ENCODE measurements at regions not wholly inside any gene's neighbourhood (a gene's known extent, or its start where the extent isn't known, plus 50 kb on each side); places are given as distances from the start of the nearest gene placed in this dataset.

DNA sequence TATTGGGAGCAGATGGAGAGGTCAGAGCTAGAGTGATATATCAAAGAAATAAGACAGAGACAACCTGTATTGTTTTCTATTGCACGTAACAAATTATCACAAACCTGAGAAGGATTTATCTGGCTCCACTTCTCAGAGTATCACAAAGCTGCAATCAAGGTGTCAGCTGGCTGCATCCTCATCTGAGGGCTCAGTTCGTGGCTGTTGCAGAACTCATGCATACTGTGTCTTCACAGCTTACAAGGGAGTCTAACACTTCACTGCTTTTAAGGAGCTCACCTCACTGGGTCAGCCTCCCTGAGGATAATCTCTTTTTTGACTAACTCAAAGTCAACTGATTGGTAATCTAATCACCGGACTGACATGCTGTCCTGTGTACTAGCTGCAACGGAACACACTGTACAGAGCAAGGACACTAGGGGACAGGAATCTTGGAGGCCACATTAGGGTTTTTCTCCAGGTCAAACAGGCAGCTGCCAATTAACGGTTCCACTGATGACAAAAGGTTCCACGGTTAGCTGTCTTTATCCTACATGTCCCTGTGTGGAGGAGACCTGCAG lies 1006.8 kb upstream of the SEMA6D start:
- in situ Hi-C loops (cut with HindIII; ENCODE audit: extremely low pct_ligation_motif_present, low pct_unique_long_range_greater_than_20kb) (no loop called here), intact Hi-C loops (cut with micrococcal nuclease; ENCODE audit: unreplicated experiment) (no loop called here)
- Histone ChIP-seq H3K27me3 (ENCODE audit: control insufficient read depth in 1 of 2, insufficient read depth in 2 of 2, low read length in 2 of 2) (no peaks in the 10 kb centered on the region), H3K27ac (ENCODE audit: extremely low read length, insufficient read depth, low read length) (no peak overlapping the region), H3K9me3 (ENCODE audit: low read length) (peaks cover 86% of the 10 kb centered on the region), H3K4me3 (replicated peaks in 1 of 3; ENCODE audit: insufficient read depth in 1 of 3, low read depth in 2 of 3, low read length in 3 of 3) (no peak overlapping the region), H3K9ac (ENCODE audit: insufficient read depth, low read depth, low read length) (no peak overlapping the region), H3K79me2 (ENCODE audit: insufficient read depth, low read length) (no peaks in the 10 kb centered on the region), H3K36me3 (replicated peaks in 1 of 2; ENCODE audit: control insufficient read depth in 1 of 2, insufficient read depth in 2 of 2, low read length in 2 of 2) (no peaks in the 10 kb centered on the region), H4K20me1 (ENCODE audit: insufficient read depth, low read length) (no peaks in the 10 kb centered on the region), H2AFZ (ENCODE audit: low read length) (no peak overlapping the region), H3K4me2 (ENCODE audit: low read depth, low read length) (no peak overlapping the region), H3K4me1 (ENCODE audit: insufficient read depth, low read length) (no peaks in the 10 kb centered on the region)
- CTCF ChIA-PET (ENCODE audit: low intra/inter-chr PET ratio, low total read pairs) = no interaction called here
- FAIRE-seq (no peak), ATAC-seq (no peak), DNase-seq (ENCODE audit: low spot score) (no peak)
- WGBS (ENCODE audit: low lambda C conversion rate) = 3% methylated on average over 6 of the region's 6 CpGs
- no peak for TF ChIP-seq ZNF460 (CRISPR knock-in tag; IDR thresholded peaks at IDR 0.05; ENCODE audit: borderline replicate concordance)
- TF ChIP-seq TOPORS (CRISPR knock-in tag; IDR thresholded peaks at IDR 0.05) = no peak
- TF ChIP-seq, protein P1, sequence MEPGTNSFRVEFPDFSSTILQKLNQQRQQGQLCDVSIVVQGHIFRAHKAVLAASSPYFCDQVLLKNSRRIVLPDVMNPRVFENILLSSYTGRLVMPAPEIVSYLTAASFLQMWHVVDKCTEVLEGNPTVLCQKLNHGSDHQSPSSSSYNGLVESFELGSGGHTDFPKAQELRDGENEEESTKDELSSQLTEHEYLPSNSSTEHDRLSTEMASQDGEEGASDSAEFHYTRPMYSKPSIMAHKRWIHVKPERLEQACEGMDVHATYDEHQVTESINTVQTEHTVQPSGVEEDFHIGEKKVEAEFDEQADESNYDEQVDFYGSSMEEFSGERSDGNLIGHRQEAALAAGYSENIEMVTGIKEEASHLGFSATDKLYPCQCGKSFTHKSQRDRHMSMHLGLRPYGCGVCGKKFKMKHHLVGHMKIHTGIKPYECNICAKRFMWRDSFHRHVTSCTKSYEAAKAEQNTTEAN (CRISPR knock-in tag; conservative IDR thresholded peaks at IDR 0.05) = no peak
- no peak for TF ChIP-seq ZNF530 (CRISPR knock-in tag; IDR thresholded peaks at IDR 0.05; ENCODE audit: low read depth)
- TF ChIP-seq, protein P2, sequence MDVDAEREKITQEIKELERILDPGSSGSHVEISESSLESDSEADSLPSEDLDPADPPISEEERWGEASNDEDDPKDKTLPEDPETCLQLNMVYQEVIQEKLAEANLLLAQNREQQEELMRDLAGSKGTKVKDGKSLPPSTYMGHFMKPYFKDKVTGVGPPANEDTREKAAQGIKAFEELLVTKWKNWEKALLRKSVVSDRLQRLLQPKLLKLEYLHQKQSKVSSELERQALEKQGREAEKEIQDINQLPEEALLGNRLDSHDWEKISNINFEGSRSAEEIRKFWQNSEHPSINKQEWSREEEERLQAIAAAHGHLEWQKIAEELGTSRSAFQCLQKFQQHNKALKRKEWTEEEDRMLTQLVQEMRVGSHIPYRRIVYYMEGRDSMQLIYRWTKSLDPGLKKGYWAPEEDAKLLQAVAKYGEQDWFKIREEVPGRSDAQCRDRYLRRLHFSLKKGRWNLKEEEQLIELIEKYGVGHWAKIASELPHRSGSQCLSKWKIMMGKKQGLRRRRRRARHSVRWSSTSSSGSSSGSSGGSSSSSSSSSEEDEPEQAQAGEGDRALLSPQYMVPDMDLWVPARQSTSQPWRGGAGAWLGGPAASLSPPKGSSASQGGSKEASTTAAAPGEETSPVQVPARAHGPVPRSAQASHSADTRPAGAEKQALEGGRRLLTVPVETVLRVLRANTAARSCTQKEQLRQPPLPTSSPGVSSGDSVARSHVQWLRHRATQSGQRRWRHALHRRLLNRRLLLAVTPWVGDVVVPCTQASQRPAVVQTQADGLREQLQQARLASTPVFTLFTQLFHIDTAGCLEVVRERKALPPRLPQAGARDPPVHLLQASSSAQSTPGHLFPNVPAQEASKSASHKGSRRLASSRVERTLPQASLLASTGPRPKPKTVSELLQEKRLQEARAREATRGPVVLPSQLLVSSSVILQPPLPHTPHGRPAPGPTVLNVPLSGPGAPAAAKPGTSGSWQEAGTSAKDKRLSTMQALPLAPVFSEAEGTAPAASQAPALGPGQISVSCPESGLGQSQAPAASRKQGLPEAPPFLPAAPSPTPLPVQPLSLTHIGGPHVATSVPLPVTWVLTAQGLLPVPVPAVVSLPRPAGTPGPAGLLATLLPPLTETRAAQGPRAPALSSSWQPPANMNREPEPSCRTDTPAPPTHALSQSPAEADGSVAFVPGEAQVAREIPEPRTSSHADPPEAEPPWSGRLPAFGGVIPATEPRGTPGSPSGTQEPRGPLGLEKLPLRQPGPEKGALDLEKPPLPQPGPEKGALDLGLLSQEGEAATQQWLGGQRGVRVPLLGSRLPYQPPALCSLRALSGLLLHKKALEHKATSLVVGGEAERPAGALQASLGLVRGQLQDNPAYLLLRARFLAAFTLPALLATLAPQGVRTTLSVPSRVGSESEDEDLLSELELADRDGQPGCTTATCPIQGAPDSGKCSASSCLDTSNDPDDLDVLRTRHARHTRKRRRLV (CRISPR knock-in tag; IDR thresholded peaks at IDR 0.05) = no peak
- no peak for TF ChIP-seq HNRNPUL1 (IDR thresholded peaks at IDR 0.05; ENCODE audit: low read depth, low read length)
- TF ChIP-seq PHF21A (CRISPR knock-in tag; IDR thresholded peaks at IDR 0.05) = no peak
- POLR2A ChIA-PET = no interaction called here
- BruUV-seq (replicated peaks) = no TSS peak
